Effector memory CD4-positive, alpha-beta T cell (primary cell): ENCODE measurements at regions not wholly inside any gene's neighbourhood (a gene's known extent, or its start where the extent isn't known, plus 50 kb on each side); places are given as distances from the start of the nearest gene placed in this dataset.
"Not testable (repeated sequence)": the region's sequence is repeated elsewhere in the genome, so short reads cannot be mapped to it uniquely, and the experiment has no call there.

Source experiments
- DNase-seq, 3 donors: peaks; one replicate each; pipeline ENCODE4 v3.0.0-alpha.2; 2020
- H3K27ac ChIP-seq: 2 replicates; pipeline ENCODE4 v1.7.0; 2013; ENCODE audit warnings: mild to moderate bottlenecking, low read length, moderate library complexity; ENCODE audit not compliant: insufficient read depth, poor library complexity, severe bottlenecking
- H3K27me3 ChIP-seq: replicated peaks from 2 replicates; pipeline ENCODE4 v1.7.0; 2013; ENCODE audit warnings: mild to moderate bottlenecking, low read length; ENCODE audit not compliant: insufficient read depth, control insufficient read depth, poor library complexity, severe bottlenecking
- H3K36me3 ChIP-seq: 2 replicates; pipeline ENCODE4 v1.7.0; 2013; ENCODE audit warnings: mild to moderate bottlenecking, low read length, moderate library complexity; ENCODE audit not compliant: control insufficient read depth, insufficient read depth
- H3K4me1 ChIP-seq: 2 replicates; pipeline ENCODE4 v1.7.0; 2013; ENCODE audit warnings: low read length, mild to moderate bottlenecking; ENCODE audit not compliant: control insufficient read depth, insufficient read depth, poor library complexity, severe bottlenecking
- H3K4me3 ChIP-seq: 2 replicates; pipeline ENCODE4 v1.7.0; 2013; ENCODE audit warnings: low read length, low read depth, mild to moderate bottlenecking; ENCODE audit not compliant: insufficient read depth, poor library complexity, severe bottlenecking
- H3K9me3 ChIP-seq: 2 replicates; pipeline ENCODE4 v1.7.0; 2013; ENCODE audit warnings: mild to moderate bottlenecking, low read length, moderate library complexity; ENCODE audit not compliant: control insufficient read depth

DNA sequence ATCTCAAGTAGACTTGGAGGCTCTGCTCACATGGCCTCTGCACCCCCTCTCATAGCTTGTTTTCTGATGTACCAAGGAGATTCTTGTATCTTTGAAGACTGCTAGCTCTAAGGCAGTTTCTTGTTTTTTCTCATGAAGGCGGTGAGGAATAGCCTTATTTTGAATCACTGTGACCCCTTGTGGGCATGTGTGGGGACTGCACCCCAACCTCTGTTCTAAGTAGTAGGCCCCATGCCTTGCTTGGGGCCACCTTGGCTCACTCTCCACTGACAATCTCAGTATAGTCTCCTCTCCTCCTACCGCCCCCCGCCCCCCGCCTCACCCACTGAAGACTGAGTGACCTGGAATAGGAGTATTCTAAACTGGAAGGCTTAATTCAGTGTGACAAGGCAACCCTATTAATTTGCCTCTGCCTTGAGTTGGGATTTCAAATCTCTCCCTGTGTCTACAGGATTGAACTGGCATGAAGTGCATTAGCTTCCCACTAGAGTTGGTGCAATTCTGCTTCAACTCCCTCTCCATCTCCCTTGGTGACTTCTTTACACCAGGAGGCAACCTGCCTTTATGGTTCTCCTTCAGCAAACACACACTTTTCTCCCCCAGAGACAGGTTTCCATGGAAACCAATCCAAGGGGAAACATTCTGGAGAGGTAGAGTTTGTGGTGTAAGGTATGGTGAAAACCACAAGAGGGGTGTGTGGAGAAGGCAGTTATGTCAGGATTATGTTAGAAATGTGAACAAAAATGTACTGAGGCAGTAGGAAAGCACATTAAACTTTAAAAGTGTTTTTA is 75.4 kb upstream of the ECI2 start:
- DNase-seq = peak in 1 of 3 donors; percentile 15
- H3K27ac ChIP-seq = no peak overlapping the region

GRCh38 chr6:4209196-4209595 is 73.8 kb upstream of the ECI2 start:
- no peak overlapping the region for H3K27ac ChIP-seq
- H3K4me1 ChIP-seq = no peaks in the 10 kb centered on the region
- H3K36me3 ChIP-seq = no peaks in the 10 kb centered on the region
- H3K9me3 ChIP-seq = no peaks in the 10 kb centered on the region
- DNase-seq = no peak
- no peaks in the 10 kb centered on the region for H3K27me3 ChIP-seq
- no peak overlapping the region for H3K4me3 ChIP-seq

More for the DNA sequence above, 75.4 kb upstream of the ECI2 start:
- Histone ChIP-seq H3K9me3 (no peaks in the 10 kb centered on the region), H3K4me3 (no peak overlapping the region), H3K27me3 (no peaks in the 10 kb centered on the region), H3K36me3 (no peaks in the 10 kb centered on the region), H3K4me1 (no peaks in the 10 kb centered on the region)

GRCh38 chr6:4208158-4208557 is 72.8 kb upstream of the ECI2 start:
- H3K9me3 ChIP-seq = no peaks in the 10 kb centered on the region
- no peak overlapping the region for H3K4me3 ChIP-seq
- no peak overlapping the region for H3K27ac ChIP-seq
- no peaks in the 10 kb centered on the region for H3K36me3 ChIP-seq
- no peaks in the 10 kb centered on the region for H3K27me3 ChIP-seq
- no peak for DNase-seq
- H3K4me1 ChIP-seq = no peaks in the 10 kb centered on the region

DNA sequence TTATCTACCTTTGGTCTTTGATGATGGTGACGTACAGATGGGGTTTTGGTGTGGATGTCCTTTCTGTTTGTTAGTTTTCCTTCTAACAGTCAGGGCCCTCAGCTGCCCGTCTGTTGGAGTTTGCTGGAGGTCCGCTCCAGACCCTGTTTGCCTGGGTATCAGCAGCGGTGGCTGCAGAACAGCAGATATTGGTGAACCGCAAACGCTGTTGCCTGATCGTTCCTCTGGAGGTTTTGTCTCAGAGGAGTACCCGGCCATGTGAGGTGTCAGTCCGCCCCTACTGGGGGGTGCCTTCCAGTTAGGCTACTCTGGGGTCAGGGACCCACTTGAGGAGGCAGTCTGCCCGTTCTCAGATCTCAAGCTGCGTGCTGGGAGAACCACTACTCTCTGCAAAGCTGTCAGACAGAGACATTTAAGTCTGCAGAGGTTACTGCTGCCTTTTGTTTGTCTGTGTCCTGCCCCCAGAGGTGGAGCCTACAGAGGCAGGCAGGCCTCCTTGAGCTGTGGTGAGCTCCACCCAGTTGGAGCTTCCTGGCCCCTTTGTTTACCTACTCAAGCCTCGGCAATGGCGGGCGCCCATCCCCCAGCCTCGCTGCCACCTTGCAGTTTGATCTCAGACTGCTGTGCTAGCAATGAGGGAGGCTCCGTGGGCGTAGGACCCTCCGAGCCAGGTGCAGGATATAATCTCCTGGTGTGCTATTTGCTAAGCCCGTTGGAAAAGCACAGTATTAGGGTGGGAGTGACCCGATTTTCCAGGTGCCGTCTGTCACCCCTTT is 68.5 kb upstream of the ECI2 start:
- H3K4me3 ChIP-seq, H3K36me3 ChIP-seq, H3K9me3 ChIP-seq, DNase-seq, H3K27ac ChIP-seq, H3K27me3 ChIP-seq, H3K4me1 ChIP-seq: not testable (repeated sequence)

GRCh38 chr6:4192627-4193026 is 57.3 kb upstream of the ECI2 start:
- Histone ChIP-seq H3K9me3 (no peaks in the 10 kb centered on the region), H3K27ac (no peak overlapping the region), H3K27me3 (no peaks in the 10 kb centered on the region), H3K4me1 (no peaks in the 10 kb centered on the region), H3K4me3 (no peak overlapping the region), H3K36me3 (no peaks in the 10 kb centered on the region)
- no peak for DNase-seq

DNA sequence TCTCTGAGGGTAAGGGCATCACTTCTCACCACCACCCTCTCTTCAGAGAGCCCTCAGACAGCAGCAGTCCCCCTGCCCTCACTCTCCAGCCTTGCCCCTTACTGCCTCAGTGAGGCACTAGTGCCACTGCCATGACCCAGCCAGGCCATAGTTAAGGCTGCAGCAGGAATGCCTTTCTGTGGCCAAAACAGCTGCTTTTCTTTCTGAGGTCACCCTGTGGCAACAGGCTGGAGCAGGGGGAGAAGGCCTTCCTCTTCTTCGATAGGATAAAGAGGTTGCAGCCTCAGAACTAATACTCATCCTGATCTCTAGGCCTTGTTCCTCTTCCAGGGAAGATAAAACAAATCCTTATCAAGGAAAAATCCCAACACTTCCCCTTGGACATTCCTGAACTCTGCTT is 56.8 kb upstream of the ECI2 start:
- Histone ChIP-seq H3K4me1 (no peaks in the 10 kb centered on the region), H3K27me3 (no peaks in the 10 kb centered on the region), H3K9me3 (no peaks in the 10 kb centered on the region), H3K4me3 (no peak overlapping the region), H3K27ac (no peak overlapping the region), H3K36me3 (no peaks in the 10 kb centered on the region)
- DNase-seq = no peak

GRCh38 chr6:4191271-4191721 is 55.9 kb upstream of the ECI2 start:
- no peak overlapping the region for H3K4me3 ChIP-seq
- no peaks in the 10 kb centered on the region for H3K4me1 ChIP-seq
- H3K27ac ChIP-seq = no peak overlapping the region
- no peaks in the 10 kb centered on the region for H3K27me3 ChIP-seq
- H3K36me3 ChIP-seq = no peaks in the 10 kb centered on the region
- no peak for DNase-seq
- H3K9me3 ChIP-seq = no peaks in the 10 kb centered on the region

DNA sequence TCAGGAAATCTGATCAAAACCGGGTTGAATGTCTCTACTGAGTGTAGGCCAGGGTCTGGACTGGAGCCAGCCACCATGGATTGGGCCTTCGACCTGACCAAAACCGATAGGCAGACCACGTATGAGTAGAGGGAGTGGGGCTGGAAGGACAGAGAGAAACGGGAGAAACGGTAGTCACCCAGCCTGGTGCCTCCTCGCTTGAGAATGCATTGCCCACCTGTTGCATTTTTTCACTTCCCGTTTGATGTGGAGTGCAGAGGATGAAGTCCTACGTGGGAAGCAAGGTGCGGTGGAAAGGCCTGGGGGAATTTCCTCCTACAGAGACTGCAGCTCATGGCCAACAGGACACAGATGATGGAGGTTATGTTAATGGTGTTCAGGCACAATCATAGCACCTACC is 53.9 kb upstream of the ECI2 start:
- H3K4me1 ChIP-seq = no peaks in the 10 kb centered on the region
- no peak overlapping the region for H3K27ac ChIP-seq
- no peak for DNase-seq
- H3K4me3 ChIP-seq = no peak overlapping the region
- H3K9me3 ChIP-seq = no peaks in the 10 kb centered on the region
- H3K36me3 ChIP-seq = no peaks in the 10 kb centered on the region
- H3K27me3 ChIP-seq = peaks cover 4% of the 10 kb centered on the region

DNA sequence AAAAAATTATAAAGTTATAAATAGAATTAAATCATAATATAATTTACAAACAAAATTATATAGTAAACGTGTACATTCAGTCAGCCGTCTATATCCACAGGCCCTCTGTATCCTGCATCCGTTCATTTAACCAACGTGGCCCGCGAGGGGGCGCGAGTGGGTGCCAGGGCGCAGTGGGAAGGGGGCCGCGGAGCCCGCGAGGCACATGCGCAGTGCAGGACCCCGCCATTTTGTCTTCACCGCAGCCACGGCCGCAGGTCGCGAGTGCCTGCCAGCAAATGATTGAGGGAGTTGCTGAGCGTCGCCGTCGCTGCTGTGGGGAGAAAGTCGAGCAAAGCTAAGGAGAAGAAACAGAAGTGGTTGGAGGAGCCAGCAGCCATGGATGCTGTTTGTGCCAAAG is 53.4 kb upstream of the ECI2 start:
- no peak for DNase-seq
- Histone ChIP-seq H3K27me3 (peaks cover 4% of the 10 kb centered on the region), H3K4me3 (no peak overlapping the region), H3K4me1 (no peaks in the 10 kb centered on the region), H3K27ac (no peak overlapping the region), H3K36me3 (no peaks in the 10 kb centered on the region), H3K9me3 (no peaks in the 10 kb centered on the region)

DNA sequence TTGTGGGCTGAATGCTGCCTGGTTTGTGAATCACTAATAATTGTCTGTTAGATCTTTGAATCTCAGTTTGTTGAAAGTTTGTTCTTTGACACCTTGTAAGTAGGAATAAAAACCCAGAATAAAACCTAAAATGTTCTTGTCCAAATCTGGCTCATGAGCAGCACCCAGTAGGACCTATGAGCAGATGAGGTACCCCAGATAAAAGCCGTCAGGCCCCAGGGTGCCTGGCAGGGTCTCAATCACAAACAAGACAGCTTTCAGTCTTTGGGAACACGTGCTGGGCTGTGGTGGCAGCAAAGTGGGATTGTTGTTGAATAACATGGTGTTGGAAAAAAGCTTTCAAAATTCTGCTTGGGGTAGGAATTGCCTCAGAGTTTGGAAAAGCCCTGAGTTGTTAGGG is 52.1 kb upstream of the ECI2 start:
- H3K4me3 ChIP-seq = no peak overlapping the region
- no peaks in the 10 kb centered on the region for H3K4me1 ChIP-seq
- no peak for DNase-seq
- peaks cover 4% of the 10 kb centered on the region for H3K27me3 ChIP-seq
- no peaks in the 10 kb centered on the region for H3K36me3 ChIP-seq
- no peak overlapping the region for H3K27ac ChIP-seq
- no peaks in the 10 kb centered on the region for H3K9me3 ChIP-seq
